ENCODE measurements at regions not wholly inside any gene's neighbourhood (a gene's known extent, or its start where the extent isn't known, plus 50 kb on each side); places are given as distances from the start of the nearest gene placed in this dataset.

DNA sequence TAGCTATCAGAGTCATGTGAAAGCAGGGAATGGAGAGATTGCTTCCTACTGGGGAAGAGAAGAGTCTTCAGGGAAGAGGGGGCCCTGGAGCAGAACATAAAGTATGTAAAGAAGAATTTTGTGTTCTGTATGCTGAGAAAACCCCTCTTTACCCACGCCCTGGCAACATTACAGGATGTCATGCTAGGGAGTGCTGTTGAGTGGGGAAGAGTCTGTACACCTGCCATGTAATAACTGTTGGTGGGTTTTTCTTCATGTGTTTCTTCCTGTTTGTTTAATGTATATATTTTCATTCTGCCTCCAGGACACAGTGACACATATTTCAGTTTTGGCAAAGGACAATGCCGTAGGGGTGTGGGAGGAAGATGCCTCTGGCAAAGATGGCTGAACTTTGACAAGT lies 122.8 kb upstream of the LPP start:
- ATAC-seq (ENCODE audit: insufficient read depth, low FRiP score) (no peak), DNase-seq (no peak)
- Histone ChIP-seq H3K27me3 (ENCODE audit: control insufficient read depth in 3 of 3, insufficient read depth in 3 of 3, low read length in 2 of 3) (no peaks in the 10 kb centered on the region), H3K36me3 (ENCODE audit: control insufficient read depth in 4 of 4, insufficient read depth in 4 of 4, low read length in 4 of 4) (no peaks in the 10 kb centered on the region), H3K4me1 (ENCODE audit: control insufficient read depth in 5 of 5, insufficient read depth in 5 of 5, low read length in 5 of 5) (no peaks in the 10 kb centered on the region), H3K27ac (ENCODE audit: low read depth in 1 of 2, low read length in 1 of 2) (no peak overlapping the region), H3K9me3 (ENCODE audit: control insufficient read depth in 4 of 4, insufficient read depth in 3 of 4, low read length in 3 of 4) (peaks cover 0 to 2% (median 0%) of the 10 kb centered on the region in 4 donors), H3K9ac (ENCODE audit: insufficient read depth in 1 of 2, low read length in 2 of 2) (no peak overlapping the region), H3K4me3 (no peak overlapping the region)
- 60 to 74% methylated on average over 2 of the region's 2 CpGs for WGBS, 2 donors
- TF ChIP-seq, protein P1, sequence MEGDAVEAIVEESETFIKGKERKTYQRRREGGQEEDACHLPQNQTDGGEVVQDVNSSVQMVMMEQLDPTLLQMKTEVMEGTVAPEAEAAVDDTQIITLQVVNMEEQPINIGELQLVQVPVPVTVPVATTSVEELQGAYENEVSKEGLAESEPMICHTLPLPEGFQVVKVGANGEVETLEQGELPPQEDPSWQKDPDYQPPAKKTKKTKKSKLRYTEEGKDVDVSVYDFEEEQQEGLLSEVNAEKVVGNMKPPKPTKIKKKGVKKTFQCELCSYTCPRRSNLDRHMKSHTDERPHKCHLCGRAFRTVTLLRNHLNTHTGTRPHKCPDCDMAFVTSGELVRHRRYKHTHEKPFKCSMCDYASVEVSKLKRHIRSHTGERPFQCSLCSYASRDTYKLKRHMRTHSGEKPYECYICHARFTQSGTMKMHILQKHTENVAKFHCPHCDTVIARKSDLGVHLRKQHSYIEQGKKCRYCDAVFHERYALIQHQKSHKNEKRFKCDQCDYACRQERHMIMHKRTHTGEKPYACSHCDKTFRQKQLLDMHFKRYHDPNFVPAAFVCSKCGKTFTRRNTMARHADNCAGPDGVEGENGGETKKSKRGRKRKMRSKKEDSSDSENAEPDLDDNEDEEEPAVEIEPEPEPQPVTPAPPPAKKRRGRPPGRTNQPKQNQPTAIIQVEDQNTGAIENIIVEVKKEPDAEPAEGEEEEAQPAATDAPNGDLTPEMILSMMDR (IDR thresholded peaks at IDR 0.05; ENCODE audit: control extremely low read depth, extremely low read depth), result no peak

DNA sequence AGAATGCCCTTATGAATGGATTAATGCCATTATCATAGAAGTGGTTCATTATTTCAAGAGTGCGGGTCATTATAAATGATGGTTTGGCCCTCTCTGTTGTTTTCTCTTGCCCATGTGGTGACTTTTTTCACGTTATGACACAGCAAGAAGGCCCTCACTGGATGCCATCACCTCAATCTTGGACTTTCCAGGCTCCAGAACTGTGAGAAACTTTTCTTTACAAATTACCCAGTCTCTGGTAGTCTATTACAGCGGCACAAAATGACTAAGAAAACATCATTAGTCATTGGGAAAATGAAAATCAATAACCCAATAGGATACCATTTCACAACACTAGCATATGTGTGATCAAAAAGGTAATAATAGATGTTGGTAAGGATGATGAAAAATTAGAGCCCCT lies 119.0 kb upstream of the LPP start:
- H3K9me3 ChIP-seq (ENCODE audit: control insufficient read depth in 4 of 4, insufficient read depth in 3 of 4, low read length in 3 of 4), result no peaks in the 10 kb centered on the region
- no peak for DNase-seq
- H3K9ac ChIP-seq (ENCODE audit: insufficient read depth in 1 of 2, low read length in 2 of 2), result no peak overlapping the region
- no peak overlapping the region for H3K27ac ChIP-seq (ENCODE audit: low read depth in 1 of 2, low read length in 1 of 2)
- H3K4me1 ChIP-seq (ENCODE audit: control insufficient read depth in 5 of 5, insufficient read depth in 5 of 5, low read length in 5 of 5), result peaks cover 0 to 6% (median 0%) of the 10 kb centered on the region in 5 donors
- no peak overlapping the region for H3K4me3 ChIP-seq
- H3K36me3 ChIP-seq (ENCODE audit: control insufficient read depth in 4 of 4, insufficient read depth in 4 of 4, low read length in 4 of 4), result no peaks in the 10 kb centered on the region
- no peak for ATAC-seq (ENCODE audit: insufficient read depth, low FRiP score)
- TF ChIP-seq, protein P1 (IDR thresholded peaks at IDR 0.05; ENCODE audit: control extremely low read depth, extremely low read depth), result no peak
- no peaks in the 10 kb centered on the region for H3K27me3 ChIP-seq (ENCODE audit: control insufficient read depth in 3 of 3, insufficient read depth in 3 of 3, low read length in 2 of 3)
- 93 to 95% methylated on average over 3 of the region's 3 CpGs for WGBS, 2 donors

DNA sequence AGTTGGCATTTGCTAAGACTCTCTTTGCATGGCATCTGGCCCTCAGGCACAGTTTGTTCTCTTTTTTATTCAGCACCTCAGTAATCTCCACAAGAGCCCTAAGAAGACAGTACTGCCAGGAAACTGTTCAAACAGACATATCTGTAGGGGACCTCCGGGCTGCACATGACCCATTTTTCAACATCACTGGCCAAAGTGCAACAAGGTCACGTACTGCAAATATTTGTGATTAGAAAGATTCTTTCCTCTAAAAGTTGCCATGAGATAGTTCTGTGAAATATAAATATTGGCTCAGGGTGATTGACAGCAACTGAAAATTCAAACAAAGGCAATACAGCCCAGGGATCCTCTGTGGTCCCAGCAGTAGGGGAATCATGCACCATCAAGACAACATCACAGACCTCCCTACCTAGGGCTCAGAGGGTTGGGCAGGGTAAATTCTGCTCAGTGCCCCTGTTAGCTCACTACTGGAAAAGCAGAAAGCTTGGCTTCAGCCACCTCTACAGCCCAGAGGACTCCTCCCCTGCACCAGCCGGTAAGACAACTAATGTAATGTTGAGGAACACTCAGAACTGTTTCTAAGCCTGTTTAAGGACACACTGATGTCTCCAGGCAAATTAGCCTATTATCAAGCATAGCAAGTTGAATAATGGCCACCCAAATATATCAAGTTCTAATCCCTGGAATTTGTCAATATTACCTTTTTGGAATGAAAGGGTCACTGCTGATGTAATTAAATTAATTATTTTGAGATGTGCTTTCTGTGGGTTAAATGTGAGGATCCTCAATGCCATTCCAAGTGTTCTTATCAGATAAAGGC lies 117.4 kb upstream of the LPP start:
- H3K27me3 ChIP-seq (ENCODE audit: control insufficient read depth in 3 of 3, insufficient read depth in 3 of 3, low read length in 2 of 3), result no peaks in the 10 kb centered on the region
- no peaks in the 10 kb centered on the region for H3K36me3 ChIP-seq (ENCODE audit: control insufficient read depth in 4 of 4, insufficient read depth in 4 of 4, low read length in 4 of 4)
- H3K9ac ChIP-seq (ENCODE audit: insufficient read depth in 1 of 2, low read length in 2 of 2), result no peak overlapping the region
- no peak overlapping the region for H3K27ac ChIP-seq (ENCODE audit: low read depth in 1 of 2, low read length in 1 of 2)
- H3K9me3 ChIP-seq (ENCODE audit: control insufficient read depth in 4 of 4, insufficient read depth in 3 of 4, low read length in 3 of 4), result no peaks in the 10 kb centered on the region
- TF ChIP-seq, protein P1 (IDR thresholded peaks at IDR 0.05; ENCODE audit: control extremely low read depth, extremely low read depth), result no peak
- ATAC-seq (ENCODE audit: insufficient read depth, low FRiP score) (no peak), DNase-seq (no peak)
- H3K4me1 ChIP-seq (ENCODE audit: control insufficient read depth in 5 of 5, insufficient read depth in 5 of 5, low read length in 5 of 5), result peaks cover 0 to 6% (median 0%) of the 10 kb centered on the region in 5 donors
- H3K4me3 ChIP-seq, result no peak overlapping the region
- 39 to 54% methylated on average over 3 of the region's 3 CpGs for WGBS, 2 donors

Measured in lung (tissue), 11 donors.